OCI-LY1 (cell line): ENCODE measurements at regions not wholly inside any gene's neighbourhood (a gene's known extent, or its start where the extent isn't known, plus 50 kb on each side); places are given as distances from the start of the nearest gene placed in this dataset.

ENCODE experiments used
- H2AFZ ChIP-seq: fragments of 200-600 bp; sonication (generic), shearing (Covaris generic); 2 replicates; pipeline ENCODE4 v1.6.0; 2014; ENCODE audit warnings: antibody characterized with exemption, mild to moderate bottlenecking, low read length
- H3F3A ChIP-seq: fragments of 200-600 bp; sonication (generic), shearing (Covaris generic); 2 replicates; pipeline ENCODE4 v1.6.0; 2014; ENCODE audit warnings: mild to moderate bottlenecking, antibody characterized with exemption, low read length, moderate library complexity; ENCODE audit not compliant: insufficient read depth
- H3K27ac ChIP-seq: fragments of 200-600 bp; sonication (generic); 2 replicates; pipeline ENCODE4 v1.5.1; 2014; ENCODE audit warnings: low read length, mixed run types, mild to moderate bottlenecking, low read depth; ENCODE audit not compliant: poor library complexity, severe bottlenecking
- H3K27me3 ChIP-seq: fragments of 200-600 bp; sonication (generic); 2 replicates; pipeline ENCODE4 v1.6.0; 2014; ENCODE audit warnings: antibody characterized with exemption, mild to moderate bottlenecking, low read length, moderate library complexity; ENCODE audit not compliant: insufficient read depth
- H3K36me3 ChIP-seq: fragments of 200-600 bp; sonication (generic); 2 replicates; pipeline ENCODE4 v1.6.1; 2014; ENCODE audit warnings: mild to moderate bottlenecking, antibody characterized with exemption, low read length, moderate library complexity, mixed read lengths; ENCODE audit not compliant: insufficient read depth
- H3K4me1 ChIP-seq: fragments of 200-600 bp; sonication (generic); 2 replicates; pipeline ENCODE4 v1.5.1; 2014; ENCODE audit warnings: mild to moderate bottlenecking, low read length, moderate library complexity; ENCODE audit not compliant: insufficient read depth, severe bottlenecking
- H3K4me2 ChIP-seq: fragments of 200-600 bp; sonication (generic), shearing (Covaris generic); 2 replicates; pipeline ENCODE4 v1.6.1; 2014; ENCODE audit warnings: low read length
- H3K4me3 ChIP-seq: fragments of 200-600 bp; sonication (generic); 2 replicates; pipeline ENCODE4 v1.5.1; 2014; ENCODE audit warnings: low read length, low read depth, mild to moderate bottlenecking, mixed read lengths; ENCODE audit not compliant: poor library complexity, severe bottlenecking
- H3K79me2 ChIP-seq: fragments of 200-600 bp; shearing (Covaris generic); 2 replicates; pipeline ENCODE4 v1.6.1; 2016; ENCODE audit warnings: mixed run types, low read length, mixed read lengths; ENCODE audit not compliant: insufficient read depth
- H3K9ac ChIP-seq: fragments of 200-600 bp; sonication (generic), shearing (Covaris generic); 2 replicates; pipeline ENCODE4 v1.6.1; 2014; ENCODE audit warnings: mild to moderate bottlenecking, low read length, mixed read lengths
- H3K9me2 ChIP-seq: fragments of 200-600 bp; sonication (generic), shearing (Covaris generic); 2 replicates; pipeline ENCODE4 v1.6.1; 2014; ENCODE audit warnings: low read depth, mild to moderate bottlenecking, low read length, mixed read lengths
- H3K9me3 ChIP-seq: fragments of 200-600 bp; shearing (Covaris generic); 2 replicates; pipeline ENCODE4 v1.6.1; 2014; ENCODE audit warnings: low read length, mixed read lengths
- H4K20me1 ChIP-seq: fragments of 200-600 bp; sonication (generic), shearing (Covaris generic); 2 replicates; pipeline ENCODE4 v1.6.0; 2016; ENCODE audit warnings: mild to moderate bottlenecking, low read length; ENCODE audit not compliant: insufficient read depth
- CTCF ChIP-seq: fragments of 200-600 bp; sonication (generic), shearing (Covaris generic); IDR thresholded peaks from 2 replicates; pipeline ENCODE4 v1.5.1; 2017; ENCODE audit warnings: mild to moderate bottlenecking, antibody characterized with exemption, low read length, moderate library complexity, mixed read lengths
- EZH2 ChIP-seq: fragments of 200-600 bp; sonication (generic), shearing (Covaris generic); IDR thresholded peaks from 2 replicates; pipeline ENCODE4 v1.8.0; 2017; ENCODE audit warnings: borderline replicate concordance, mixed run types, mild to moderate bottlenecking, antibody characterized with exemption, low read length, moderate library complexity, mixed read lengths

- Histone ChIP-seq H3K79me2 (no peaks in the 10 kb centered on the region), H3K27me3 (no peaks in the 10 kb centered on the region), H3K4me3 (no peak overlapping the region), H3K4me1 (no peaks in the 10 kb centered on the region), H3F3A (no peaks in the 10 kb centered on the region), H4K20me1 (no peaks in the 10 kb centered on the region), H3K4me2 (no peak overlapping the region), H3K9me3 (no peaks in the 10 kb centered on the region), H3K9me2 (no peaks in the 10 kb centered on the region), H3K27ac (no peak overlapping the region), H2AFZ (no peak overlapping the region), H3K36me3 (no peaks in the 10 kb centered on the region), H3K9ac (no peak overlapping the region)
- TF ChIP-seq EZH2 (no peak), CTCF (no peak)
Observed at GRCh38 chr21:26267389-26267788, 96.8 kb upstream of the APP start.

GRCh38 chr21:26246073-26246472 is 75.5 kb upstream of the APP start:
- H3K36me3 ChIP-seq = no peaks in the 10 kb centered on the region
- TF ChIP-seq CTCF (no peak), EZH2 (no peak)
- no peaks in the 10 kb centered on the region for H3K4me1 ChIP-seq
- H3K27me3 ChIP-seq = no peaks in the 10 kb centered on the region
- H3K9ac ChIP-seq = no peak overlapping the region
- H3K4me2 ChIP-seq = no peak overlapping the region
- no peaks in the 10 kb centered on the region for H3K79me2 ChIP-seq
- no peaks in the 10 kb centered on the region for H3K9me3 ChIP-seq
- no peak overlapping the region for H2AFZ ChIP-seq
- H3K9me2 ChIP-seq = no peaks in the 10 kb centered on the region
- no peak overlapping the region for H3K27ac ChIP-seq
- H3K4me3 ChIP-seq = no peak overlapping the region
- H3F3A ChIP-seq = no peaks in the 10 kb centered on the region
- H4K20me1 ChIP-seq = no peaks in the 10 kb centered on the region

GRCh38 chr21:26245428-26245827 is 74.9 kb upstream of the APP start:
- Histone ChIP-seq H3F3A (no peaks in the 10 kb centered on the region), H3K4me2 (no peak overlapping the region), H3K79me2 (no peaks in the 10 kb centered on the region), H3K4me1 (no peaks in the 10 kb centered on the region), H3K4me3 (no peak overlapping the region), H2AFZ (no peak overlapping the region), H3K27ac (no peak overlapping the region), H3K9ac (no peak overlapping the region), H4K20me1 (no peaks in the 10 kb centered on the region), H3K9me2 (no peaks in the 10 kb centered on the region), H3K36me3 (no peaks in the 10 kb centered on the region), H3K9me3 (no peaks in the 10 kb centered on the region), H3K27me3 (no peaks in the 10 kb centered on the region)
- no peak for TF ChIP-seq EZH2
- no peak for TF ChIP-seq CTCF
